Hematopoietic multipotent progenitor cell treated with erythropoietin and hydrocortisone succinate and interleukin-3 and kit ligand, for 15 days (in vitro differentiated cells): ENCODE measurements at regions not wholly inside any gene's neighbourhood (a gene's known extent, or its start where the extent isn't known, plus 50 kb on each side); places are given as distances from the start of the nearest gene placed in this dataset.

ENCODE experiments used
- DNase-seq: peaks from one replicate; pipeline ENCODE4 v3.0.0-alpha.2; 2015; ENCODE audit warnings: low spot score

DNA sequence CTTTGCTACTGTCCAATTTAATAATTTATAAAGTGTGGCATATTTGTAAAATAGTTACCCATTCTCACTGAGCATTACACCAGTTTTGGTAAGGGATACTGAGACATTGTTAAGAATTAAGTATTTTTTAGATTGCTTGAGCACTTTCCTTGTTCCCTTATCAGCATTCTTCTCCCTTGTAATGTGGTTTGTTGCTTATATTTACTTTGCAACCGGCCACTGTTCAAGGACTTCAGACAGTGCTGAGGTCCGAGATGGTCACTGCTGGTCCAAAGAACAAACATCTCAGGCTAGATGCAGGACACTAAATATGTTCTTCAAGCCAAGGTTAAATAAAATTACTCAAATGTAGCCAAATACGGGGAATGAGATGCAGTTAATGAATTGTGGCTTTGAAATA is 161.4 kb downstream of the TM9SF2 start:
- DNase-seq = no peak

DNA sequence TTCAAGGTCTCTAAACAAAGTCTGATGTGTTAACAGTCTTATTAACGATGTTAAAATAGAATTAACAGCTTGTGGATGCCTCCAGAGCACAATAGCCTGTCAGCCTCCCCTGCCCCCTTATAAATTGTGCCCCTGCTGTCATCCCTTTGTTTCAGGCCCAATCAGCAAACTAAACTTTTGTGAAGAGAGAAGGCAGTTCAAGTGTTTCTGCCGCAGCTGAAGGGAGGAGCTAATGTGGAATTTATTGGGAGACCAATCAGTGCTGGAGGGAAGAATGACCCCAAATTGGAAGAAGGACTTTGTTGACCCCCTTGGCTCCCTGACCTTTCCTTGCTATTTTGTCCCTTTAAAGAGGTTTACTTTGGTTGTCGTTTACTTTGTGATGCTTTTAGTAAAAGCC is 160.5 kb downstream of the TM9SF2 start:
- no peak for DNase-seq

DNA sequence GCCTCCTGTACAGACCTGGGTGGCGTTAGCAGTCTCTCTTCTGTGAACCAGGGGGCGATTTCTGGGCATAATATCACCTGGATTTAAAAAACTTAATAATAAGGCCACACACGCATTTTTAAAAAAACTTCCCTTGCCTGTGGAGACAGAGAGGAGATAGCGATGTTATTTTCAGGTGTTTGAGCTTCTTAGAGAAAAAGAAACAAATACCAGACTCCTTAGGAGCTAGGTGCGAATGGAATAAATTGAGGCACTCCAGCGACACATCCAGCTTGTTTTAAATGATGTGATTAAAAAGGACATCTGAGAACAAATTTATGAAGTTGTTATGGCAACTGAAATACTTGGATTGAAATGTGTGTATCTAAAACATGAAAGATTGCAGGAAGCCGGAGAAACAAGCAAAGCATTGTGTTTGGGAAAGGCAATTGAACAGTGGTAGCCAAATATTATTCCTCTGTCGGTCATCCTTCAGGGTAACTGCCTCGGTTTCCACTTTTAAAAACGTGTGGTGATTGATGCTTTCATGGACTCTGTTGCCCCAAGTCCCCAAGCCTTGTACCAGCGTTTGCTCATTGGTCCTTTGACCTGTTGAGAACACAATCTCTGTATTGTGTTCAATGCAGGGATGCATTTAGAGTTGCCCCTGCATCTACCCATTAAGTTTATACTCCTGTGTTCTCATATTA is 158.7 kb downstream of the TM9SF2 start:
- DNase-seq = no peak

- no peak for DNase-seq
These were observed 158.0 kb downstream of the TM9SF2 start for GRCh38 chr13:99659226-99659625.

DNA sequence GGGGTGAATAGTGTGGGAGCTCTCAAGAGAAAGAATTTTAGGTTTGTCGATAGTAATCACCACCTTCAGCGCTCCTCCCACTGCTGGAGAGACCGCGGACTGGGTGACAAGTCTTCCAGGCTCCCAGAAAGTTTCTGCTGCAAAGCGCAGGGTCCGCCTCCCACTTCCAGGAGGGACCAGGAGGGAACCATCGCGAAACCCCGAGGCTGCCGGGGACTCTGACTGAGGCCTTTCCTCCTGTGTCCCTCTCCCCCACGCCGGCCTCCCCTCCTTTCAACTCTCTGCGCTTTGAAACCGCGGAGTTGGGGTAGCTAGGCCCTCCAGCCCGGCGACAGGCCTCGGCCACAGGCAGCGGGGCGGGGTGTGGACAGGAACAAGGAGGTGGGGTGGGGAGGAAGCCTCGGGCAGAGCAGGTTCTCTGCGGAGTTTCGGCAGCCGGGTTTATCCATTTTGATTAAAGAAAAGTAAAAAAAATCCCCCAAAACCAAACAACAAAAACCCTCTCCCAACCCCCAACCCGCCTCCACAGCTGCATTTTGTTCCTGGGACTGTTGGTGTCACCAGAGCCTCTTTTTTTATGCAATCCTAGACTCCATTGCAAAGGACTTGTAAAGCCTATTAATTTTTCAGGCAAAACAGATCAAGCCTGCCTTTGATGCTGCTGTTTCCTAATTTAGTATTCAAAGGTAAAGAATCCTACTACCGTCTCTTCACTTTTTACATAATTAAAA is 157.2 kb downstream of the TM9SF2 start:
- DNase-seq = peak; percentile 17

- no peak for DNase-seq
These were observed 156.6 kb downstream of the TM9SF2 start for GRCh38 chr13:99657848-99658260.

- no peak for DNase-seq
These were observed 155.6 kb downstream of the TM9SF2 start for GRCh38 chr13:99656844-99657381.

DNA sequence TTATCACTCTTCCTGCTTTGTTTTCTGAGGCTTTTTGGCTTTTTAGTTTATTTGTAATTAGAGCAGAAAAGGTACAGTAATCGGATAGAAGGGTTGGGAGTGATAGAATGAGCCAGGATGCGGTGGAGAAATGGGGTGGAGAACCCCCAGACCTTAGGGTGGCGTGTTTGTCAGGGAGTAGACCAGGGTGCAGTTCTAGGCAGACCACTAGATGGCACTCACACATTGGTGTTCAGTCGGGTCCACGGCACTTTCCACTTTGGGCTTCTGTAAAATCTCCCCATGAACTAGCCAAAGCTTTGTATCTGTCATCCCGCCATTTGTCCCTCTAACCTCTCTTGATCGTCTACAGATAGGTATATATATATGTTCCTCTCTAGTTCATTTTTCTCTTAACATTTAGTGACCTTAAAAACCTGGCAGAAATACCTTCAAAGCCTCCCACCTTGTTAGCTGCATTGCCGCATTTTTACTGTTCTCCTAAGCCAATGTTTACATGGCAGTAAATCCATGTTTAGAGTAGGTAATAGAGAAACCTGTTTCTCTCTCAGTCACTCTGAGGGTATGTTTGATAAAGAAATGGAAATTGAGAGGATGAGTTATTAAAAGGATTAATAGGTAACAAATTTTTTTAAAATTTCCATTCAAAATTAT is 154.9 kb downstream of the TM9SF2 start:
- peak; percentile 70 for DNase-seq

GRCh38 chr13:99655351-99656091 is 154.2 kb downstream of the TM9SF2 start:
- peak; percentile 19 for DNase-seq

GRCh38 chr13:99654076-99654475 is 152.8 kb downstream of the TM9SF2 start:
- DNase-seq = no peak

GRCh38 chr13:99653526-99653925 is 152.3 kb downstream of the TM9SF2 start:
- DNase-seq = no peak

- no peak for DNase-seq
These were observed 151.6 kb downstream of the TM9SF2 start for GRCh38 chr13:99652901-99653300.

GRCh38 chr13:99652141-99652540 is 150.9 kb downstream of the TM9SF2 start:
- DNase-seq = no peak

- no peak for DNase-seq
These were observed 149.7 kb downstream of the TM9SF2 start for GRCh38 chr13:99651016-99651415.

GRCh38 chr13:99650410-99650809 is 149.1 kb downstream of the TM9SF2 start:
- DNase-seq = no peak

- no peak for DNase-seq
These were observed 147.7 kb downstream of the TM9SF2 start for GRCh38 chr13:99648927-99649326.

- DNase-seq = no peak
These were observed 146.9 kb downstream of the TM9SF2 start for GRCh38 chr13:99648066-99648665.

- no peak for DNase-seq
These were observed 146.3 kb downstream of the TM9SF2 start for GRCh38 chr13:99647596-99647985.

DNA sequence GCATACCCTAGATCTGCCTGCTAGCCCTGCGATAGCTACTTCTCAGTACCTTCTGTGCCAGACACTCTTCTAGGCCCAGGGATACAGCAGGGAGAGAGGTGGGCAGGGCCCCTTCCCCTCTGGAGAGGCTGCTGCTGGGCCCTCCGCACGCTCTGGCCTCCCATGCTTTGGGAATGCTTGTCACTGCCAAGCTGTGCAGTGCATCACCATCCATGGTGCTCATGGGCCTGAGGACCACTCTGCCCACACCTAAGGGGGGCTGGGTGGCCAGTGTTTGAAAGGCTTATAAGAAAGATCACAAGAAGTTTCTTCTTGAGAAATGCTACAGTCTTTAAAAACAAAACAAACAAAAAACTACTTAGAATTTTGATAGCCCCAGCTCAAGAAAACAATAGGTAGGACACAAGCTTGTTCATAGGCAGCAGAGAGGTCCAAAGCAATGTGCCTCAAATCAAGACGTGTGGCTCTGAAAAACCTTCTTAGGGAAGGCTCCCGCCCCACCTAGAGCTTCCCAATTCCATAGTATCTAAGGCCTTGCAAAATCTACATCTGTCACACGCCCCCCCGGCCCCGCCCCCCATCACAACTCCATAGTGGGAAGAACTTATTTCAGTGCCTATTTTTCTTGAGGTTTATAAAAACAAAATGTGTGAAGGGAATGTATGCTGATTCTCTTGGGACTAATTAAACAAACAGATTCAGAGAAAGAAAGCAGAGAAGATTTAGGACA is 145.8 kb downstream of the TM9SF2 start:
- no peak for DNase-seq

GRCh38 chr13:99642841-99643240 is 141.6 kb downstream of the TM9SF2 start:
- DNase-seq = no peak

GRCh38 chr13:99642006-99642405 is 140.7 kb downstream of the TM9SF2 start:
- no peak for DNase-seq
